ENCODE measurements at regions not wholly inside any gene's neighbourhood (a gene's known extent, or its start where the extent isn't known, plus 50 kb on each side); places are given as distances from the start of the nearest gene placed in this dataset.

GRCh38 chr13:22463089-22463488 is 717.7 kb upstream of the SGCG start:
- TF ChIP-seq EZH2 (IDR thresholded peaks at IDR 0.05; ENCODE audit: borderline replicate concordance, low read length) (no peak), CTCF (conservative IDR thresholded peaks at IDR 0.05 in 1 of 2, IDR thresholded peaks at IDR 0.05 in 1 of 2; ENCODE audit: extremely low read depth in 1 of 2, insufficient read depth in 1 of 2, low read depth in 1 of 2, low read length in 2 of 2) (no peak)

All from mammary epithelial cell (primary cell).